Calu3 (cell line): ENCODE measurements at regions not wholly inside any gene's neighbourhood (a gene's known extent, or its start where the extent isn't known, plus 50 kb on each side); places are given as distances from the start of the nearest gene placed in this dataset.

ENCODE experiments used
- BruUV-seq: library from RNA; stranded (reverse); fragments of 400-500 nt; replicated peaks from 2 replicates; lab custom pipeline; 2021; lab: Mats Ljungman, UMichigan
- CTCF ChIA-PET: fragments of 300-600 bp; sonication (Branson Sonifier 250); formaldehyde crosslinking; loops from one replicate; lab custom pipeline; 2022; ENCODE audit warnings: antibody characterized with exemption; lab: Charles Lee
- DNase-seq: peaks from one replicate; pipeline ENCODE4 v3.0.0; 2022
- H3K27ac Mint-ChIP-seq: one replicate; pipeline ENCODE4 v1.8.0; 2022; ENCODE audit warnings: mixed read lengths; ENCODE audit not compliant: unreplicated experiment
- H3K27me3 Mint-ChIP-seq: one replicate; pipeline ENCODE4 v1.8.0; 2022; ENCODE audit warnings: mixed read lengths; ENCODE audit not compliant: unreplicated experiment
- H3K36me3 Mint-ChIP-seq: one replicate; pipeline ENCODE4 v1.8.0; 2022; ENCODE audit warnings: mild to moderate bottlenecking, moderate library complexity, mixed read lengths; ENCODE audit not compliant: insufficient read depth, unreplicated experiment
- H3K4me1 Mint-ChIP-seq: one replicate; pipeline ENCODE4 v1.8.0; 2022; ENCODE audit warnings: mild to moderate bottlenecking, low read depth, mixed read lengths; ENCODE audit not compliant: unreplicated experiment
- H3K4me3 Mint-ChIP-seq: one replicate; pipeline ENCODE4 v1.8.0; 2022; ENCODE audit warnings: mild to moderate bottlenecking, low read depth, moderate library complexity, mixed read lengths; ENCODE audit not compliant: unreplicated experiment
- H3K9me3 Mint-ChIP-seq: one replicate; pipeline ENCODE4 v1.8.0; 2022; ENCODE audit warnings: low read depth, mixed read lengths; ENCODE audit not compliant: unreplicated experiment
- intact Hi-C: fragments of 100-400 bp; cut with micrococcal nuclease; formaldehyde crosslinking; loops from one replicate; pipeline ENCODE4 v1.10.0; 2022; ENCODE audit not compliant: unreplicated experiment
- TF ChIP-seq, protein P1 (sequence below): fragments of 200-600 bp; IDR thresholded peaks from one replicate; pipeline ENCODE4 v1.8.0; 2022; ENCODE audit warnings: antibody characterized with exemption; ENCODE audit not compliant: unreplicated experiment

DNA sequence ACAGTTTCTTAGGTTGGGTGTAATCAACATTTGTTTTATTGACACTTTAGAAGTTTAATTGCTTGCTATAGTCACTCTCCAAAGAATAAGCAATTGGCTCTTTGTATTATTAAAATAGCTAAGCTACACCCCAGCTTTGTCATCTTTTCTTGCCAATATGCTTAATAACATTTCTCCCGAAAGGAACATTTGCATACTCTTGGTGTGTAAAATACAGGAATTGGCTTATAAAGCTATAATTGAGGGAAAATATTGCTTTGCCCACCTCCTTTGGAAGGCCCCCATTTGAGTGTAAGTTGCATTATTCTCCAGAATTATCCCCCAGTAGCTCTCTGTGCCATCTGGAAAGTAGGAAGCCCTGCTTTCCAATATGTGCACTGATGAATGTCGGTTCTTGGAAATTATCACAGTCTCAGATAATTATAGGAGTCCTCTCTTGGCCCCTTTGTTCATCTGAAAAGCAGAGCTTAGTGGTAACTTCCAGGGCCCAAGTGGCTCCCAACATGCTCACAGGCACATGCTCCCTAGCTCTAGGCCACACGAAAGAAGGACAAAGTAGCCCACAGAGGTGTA lies 92.4 kb upstream of the B3GAT2 start:
- BruUV-seq: no TSS peak
- Mint-ChIP-seq H3K4me1 (no peaks in the 10 kb centered on the region), H3K4me3 (no peak overlapping the region), H3K27ac (no peak overlapping the region), H3K9me3 (no peaks in the 10 kb centered on the region), H3K36me3 (no peaks in the 10 kb centered on the region), H3K27me3 (no peaks in the 10 kb centered on the region)
- CTCF ChIA-PET: no interaction called here
- TF ChIP-seq, protein P1, sequence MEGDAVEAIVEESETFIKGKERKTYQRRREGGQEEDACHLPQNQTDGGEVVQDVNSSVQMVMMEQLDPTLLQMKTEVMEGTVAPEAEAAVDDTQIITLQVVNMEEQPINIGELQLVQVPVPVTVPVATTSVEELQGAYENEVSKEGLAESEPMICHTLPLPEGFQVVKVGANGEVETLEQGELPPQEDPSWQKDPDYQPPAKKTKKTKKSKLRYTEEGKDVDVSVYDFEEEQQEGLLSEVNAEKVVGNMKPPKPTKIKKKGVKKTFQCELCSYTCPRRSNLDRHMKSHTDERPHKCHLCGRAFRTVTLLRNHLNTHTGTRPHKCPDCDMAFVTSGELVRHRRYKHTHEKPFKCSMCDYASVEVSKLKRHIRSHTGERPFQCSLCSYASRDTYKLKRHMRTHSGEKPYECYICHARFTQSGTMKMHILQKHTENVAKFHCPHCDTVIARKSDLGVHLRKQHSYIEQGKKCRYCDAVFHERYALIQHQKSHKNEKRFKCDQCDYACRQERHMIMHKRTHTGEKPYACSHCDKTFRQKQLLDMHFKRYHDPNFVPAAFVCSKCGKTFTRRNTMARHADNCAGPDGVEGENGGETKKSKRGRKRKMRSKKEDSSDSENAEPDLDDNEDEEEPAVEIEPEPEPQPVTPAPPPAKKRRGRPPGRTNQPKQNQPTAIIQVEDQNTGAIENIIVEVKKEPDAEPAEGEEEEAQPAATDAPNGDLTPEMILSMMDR: no peak
- DNase-seq: no peak
- intact Hi-C loops: no loop called here

DNA sequence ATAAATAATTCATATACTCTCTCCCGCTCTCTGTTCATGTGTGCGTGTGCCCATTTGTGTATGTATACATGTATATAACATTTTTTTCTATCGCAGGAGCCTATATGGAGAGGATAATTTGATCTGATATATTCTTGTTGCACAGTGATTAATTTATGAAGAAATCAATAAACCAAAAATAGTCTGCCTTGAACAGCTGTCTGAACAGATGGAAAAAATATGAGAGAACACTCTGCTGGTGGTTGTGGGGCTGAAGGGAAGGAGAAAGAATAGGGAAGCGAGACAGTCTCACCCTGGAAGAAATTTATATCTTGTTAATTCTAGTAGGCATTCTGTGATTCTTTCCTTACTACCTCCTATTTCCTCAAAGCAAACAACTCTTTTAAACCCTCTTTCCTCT lies 96.6 kb upstream of the B3GAT2 start:
- TF ChIP-seq, protein P1: no peak
- no peaks in the 10 kb centered on the region for H3K4me1 Mint-ChIP-seq
- no peaks in the 10 kb centered on the region for H3K36me3 Mint-ChIP-seq
- CTCF ChIA-PET: no interaction called here
- BruUV-seq: no TSS peak
- H3K4me3 Mint-ChIP-seq: no peak overlapping the region
- no peaks in the 10 kb centered on the region for H3K27me3 Mint-ChIP-seq
- DNase-seq: no peak
- intact Hi-C loops: no loop called here
- H3K27ac Mint-ChIP-seq: no peak overlapping the region
- H3K9me3 Mint-ChIP-seq: no peaks in the 10 kb centered on the region

DNA sequence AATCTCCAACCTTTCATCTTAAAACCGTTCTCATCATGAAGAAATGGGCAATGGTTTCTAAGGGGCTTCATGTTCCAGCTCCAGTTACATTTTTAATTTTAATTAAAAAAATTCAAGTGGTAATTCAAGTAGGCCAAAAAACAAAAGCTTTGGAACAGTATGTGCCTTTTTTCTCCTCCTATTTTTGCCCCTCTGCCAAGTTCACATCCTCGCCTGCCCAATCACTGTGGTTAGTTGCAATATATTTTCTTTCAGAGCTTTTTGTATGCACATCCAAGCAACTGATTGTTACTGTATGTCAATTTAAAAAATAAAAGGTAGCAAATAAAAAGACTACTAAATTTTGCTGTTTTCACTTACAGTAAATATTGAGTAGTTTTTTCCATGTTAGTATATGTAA lies 99.8 kb upstream of the B3GAT2 start:
- Mint-ChIP-seq H3K9me3 (no peaks in the 10 kb centered on the region), H3K4me1 (no peaks in the 10 kb centered on the region), H3K27me3 (peaks cover 7% of the 10 kb centered on the region), H3K36me3 (no peaks in the 10 kb centered on the region), H3K27ac (no peak overlapping the region), H3K4me3 (no peak overlapping the region)
- BruUV-seq: no TSS peak
- TF ChIP-seq, protein P1: no peak
- CTCF ChIA-PET: no interaction called here
- intact Hi-C loops: no loop called here
- DNase-seq: no peak

DNA sequence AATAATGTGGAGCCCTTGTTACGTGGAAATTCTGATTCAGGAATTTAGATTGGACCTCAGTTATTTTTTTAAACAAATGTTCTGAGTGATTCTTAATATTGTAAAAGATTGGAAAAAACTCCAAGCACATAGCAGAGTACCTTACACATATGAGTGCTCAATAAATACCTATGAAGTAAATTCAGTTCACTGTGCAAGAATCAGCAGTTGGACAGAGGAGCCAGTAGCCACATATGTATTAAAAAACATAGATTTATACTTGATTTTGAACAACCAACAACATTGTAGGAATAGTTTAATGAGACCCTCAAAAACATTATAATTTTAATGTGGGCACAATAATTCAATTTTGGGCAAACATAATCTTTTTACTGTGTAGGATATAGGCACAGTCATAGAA lies 109.3 kb upstream of the B3GAT2 start:
- intact Hi-C loops: no loop called here
- Mint-ChIP-seq H3K4me3 (no peak overlapping the region), H3K9me3 (no peaks in the 10 kb centered on the region), H3K4me1 (no peaks in the 10 kb centered on the region), H3K27ac (no peak overlapping the region), H3K27me3 (peaks cover 34% of the 10 kb centered on the region), H3K36me3 (no peaks in the 10 kb centered on the region)
- TF ChIP-seq, protein P1: no peak
- CTCF ChIA-PET: no interaction called here
- no peak for DNase-seq
- no TSS peak for BruUV-seq
